ENCODE measurements at regions not wholly inside any gene's neighbourhood (a gene's known extent, or its start where the extent isn't known, plus 50 kb on each side); places are given as distances from the start of the nearest gene placed in this dataset.
A peak's percentile ranks its signal among the peaks of the same experiment; 100 is the strongest.

- TF ChIP-seq CTCF (IDR thresholded peaks at IDR 0.05; ENCODE audit: control extremely low read depth, extremely low read depth): no peak
- Histone ChIP-seq H3K27me3 (ENCODE audit: control insufficient read depth in 3 of 3, insufficient read depth in 3 of 3, low read length in 2 of 3) (no peaks in the 10 kb centered on the region), H3K9me3 (ENCODE audit: control insufficient read depth in 4 of 4, insufficient read depth in 3 of 4, low read length in 3 of 4) (no peaks in the 10 kb centered on the region), H3K9ac (ENCODE audit: insufficient read depth in 1 of 2, low read length in 2 of 2) (no peak overlapping the region), H3K36me3 (ENCODE audit: control insufficient read depth in 4 of 4, insufficient read depth in 4 of 4, low read length in 4 of 4) (no peaks in the 10 kb centered on the region), H3K4me3 (no peak overlapping the region), H3K4me1 (ENCODE audit: control insufficient read depth in 5 of 5, insufficient read depth in 5 of 5, low read length in 5 of 5) (peaks cover 0 to 4% (median 0%) of the 10 kb centered on the region in 5 donors), H3K27ac (ENCODE audit: low read depth in 1 of 2, low read length in 1 of 2) (no peak overlapping the region)
- DNase-seq (peak; percentile 30 to 69 (median 67)), ATAC-seq (ENCODE audit: insufficient read depth, low FRiP score) (no peak)
- WGBS, 2 donors: 73 to 79% methylated on average over 3 of the region's 3 CpGs
Observed at GRCh38 chr14:86104691-86105265, 574.8 kb downstream of the FLRT2 start.

DNA sequence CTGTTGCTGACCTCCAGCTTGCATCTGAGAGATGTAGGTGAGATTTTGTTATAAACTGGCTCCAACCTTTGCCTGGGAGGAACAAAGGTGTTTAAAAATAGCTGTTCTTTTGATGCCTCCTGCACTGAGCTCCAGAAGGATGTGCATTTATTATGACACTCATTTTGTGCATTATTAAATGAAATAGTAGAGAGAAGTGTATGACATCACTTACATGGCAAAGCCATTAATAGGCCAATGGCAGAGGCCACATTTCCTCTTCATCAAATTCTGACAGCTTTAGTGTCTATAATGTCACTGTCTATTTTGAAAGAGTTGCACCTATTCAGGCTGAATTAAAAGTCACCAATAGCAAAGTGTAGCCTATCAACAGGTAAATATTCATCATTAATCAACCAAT is 564.6 kb downstream of the FLRT2 start:
- no peak for ATAC-seq (ENCODE audit: insufficient read depth, low FRiP score)

GRCh38 chr14:86091811-86092210 is 561.9 kb downstream of the FLRT2 start:
- Histone ChIP-seq H3K9me3 (ENCODE audit: control insufficient read depth in 4 of 4, insufficient read depth in 3 of 4, low read length in 3 of 4) (no peaks in the 10 kb centered on the region), H3K27ac (ENCODE audit: low read depth in 1 of 2, low read length in 1 of 2) (no peak overlapping the region), H3K9ac (ENCODE audit: insufficient read depth in 1 of 2, low read length in 2 of 2) (no peak overlapping the region), H3K27me3 (ENCODE audit: control insufficient read depth in 3 of 3, insufficient read depth in 3 of 3, low read length in 2 of 3) (no peaks in the 10 kb centered on the region), H3K36me3 (ENCODE audit: control insufficient read depth in 4 of 4, insufficient read depth in 4 of 4, low read length in 4 of 4) (no peaks in the 10 kb centered on the region), H3K4me1 (ENCODE audit: control insufficient read depth in 5 of 5, insufficient read depth in 5 of 5, low read length in 5 of 5) (no peaks in the 10 kb centered on the region), H3K4me3 (no peak overlapping the region)
- ATAC-seq (ENCODE audit: insufficient read depth, low FRiP score) (no peak), DNase-seq (no peak)
- WGBS, 2 donors: 90 to 93% methylated on average over 1 of the region's 1 CpG
- no peak for TF ChIP-seq CTCF (IDR thresholded peaks at IDR 0.05; ENCODE audit: control extremely low read depth, extremely low read depth)

More for the DNA sequence above, 564.6 kb downstream of the FLRT2 start:
- no peak for TF ChIP-seq CTCF (IDR thresholded peaks at IDR 0.05; ENCODE audit: control extremely low read depth, extremely low read depth)
- no peaks in the 10 kb centered on the region for H3K36me3 ChIP-seq (ENCODE audit: control insufficient read depth in 4 of 4, insufficient read depth in 4 of 4, low read length in 4 of 4)
- no peaks in the 10 kb centered on the region for H3K9me3 ChIP-seq (ENCODE audit: control insufficient read depth in 4 of 4, insufficient read depth in 3 of 4, low read length in 3 of 4)
- no peak overlapping the region for H3K9ac ChIP-seq (ENCODE audit: insufficient read depth in 1 of 2, low read length in 2 of 2)
- H3K27me3 ChIP-seq (ENCODE audit: control insufficient read depth in 3 of 3, insufficient read depth in 3 of 3, low read length in 2 of 3): no peaks in the 10 kb centered on the region
- no peak for DNase-seq
- H3K4me1 ChIP-seq (ENCODE audit: control insufficient read depth in 5 of 5, insufficient read depth in 5 of 5, low read length in 5 of 5): no peaks in the 10 kb centered on the region
- H3K27ac ChIP-seq (ENCODE audit: low read depth in 1 of 2, low read length in 1 of 2): no peak overlapping the region
- H3K4me3 ChIP-seq: no peak overlapping the region

DNA sequence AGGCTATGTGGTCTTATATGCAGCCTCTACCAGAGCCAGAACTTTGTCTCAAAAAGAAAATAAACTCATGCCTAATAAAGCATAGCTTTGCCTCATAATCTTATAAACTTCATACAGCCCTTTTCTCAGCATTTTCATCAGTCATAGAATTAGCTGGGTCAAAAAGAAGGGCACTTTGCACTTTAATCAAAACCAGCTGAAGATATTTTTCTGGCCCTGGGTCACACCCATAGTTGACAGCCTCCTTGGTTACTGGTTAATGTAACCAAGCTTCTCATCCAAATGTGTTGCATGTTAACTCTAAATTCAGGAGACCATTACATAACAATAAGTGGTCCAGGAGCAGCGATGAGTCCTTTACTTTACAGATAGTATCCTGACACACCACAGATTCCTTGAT is 558.2 kb downstream of the FLRT2 start:
- H3K27ac ChIP-seq (ENCODE audit: low read depth in 1 of 2, low read length in 1 of 2): no peak overlapping the region
- DNase-seq (no peak), ATAC-seq (ENCODE audit: insufficient read depth, low FRiP score) (no peak)
- H3K9me3 ChIP-seq (ENCODE audit: control insufficient read depth in 4 of 4, insufficient read depth in 3 of 4, low read length in 3 of 4): no peaks in the 10 kb centered on the region
- 80 to 92% methylated on average over 1 of the region's 1 CpG for WGBS, 2 donors
- no peaks in the 10 kb centered on the region for H3K36me3 ChIP-seq (ENCODE audit: control insufficient read depth in 4 of 4, insufficient read depth in 4 of 4, low read length in 4 of 4)
- TF ChIP-seq CTCF (IDR thresholded peaks at IDR 0.05; ENCODE audit: control extremely low read depth, extremely low read depth): no peak
- no peak overlapping the region for H3K4me3 ChIP-seq
- H3K27me3 ChIP-seq (ENCODE audit: control insufficient read depth in 3 of 3, insufficient read depth in 3 of 3, low read length in 2 of 3): no peaks in the 10 kb centered on the region
- H3K9ac ChIP-seq (ENCODE audit: insufficient read depth in 1 of 2, low read length in 2 of 2): no peak overlapping the region
- H3K4me1 ChIP-seq (ENCODE audit: control insufficient read depth in 5 of 5, insufficient read depth in 5 of 5, low read length in 5 of 5): no peaks in the 10 kb centered on the region
